HEK293T (cell line): ENCODE measurements at regions not wholly inside any gene's neighbourhood (a gene's known extent, or its start where the extent isn't known, plus 50 kb on each side); places are given as distances from the start of the nearest gene placed in this dataset.

Source experiments
- CTCF ChIA-PET: fragments of 350-600 bp; formaldehyde crosslinking; extraction: SDS; loops from one replicate; lab custom pipeline; 2021; ENCODE audit warnings: antibody characterized with exemption, inconsistent platforms; lab: Yijun Ruan, JAX
- POLR2A ChIA-PET: fragments of 350-600 bp; formaldehyde crosslinking; extraction: SDS; loops from one replicate; lab custom pipeline; 2020; ENCODE audit warnings: antibody characterized with exemption, inconsistent platforms; lab: Yijun Ruan, JAX
- DNase-seq: peaks from one replicate; pipeline ENCODE4 v3.0.0; 2012; ENCODE audit warnings: mixed read lengths; ENCODE audit errors: extremely low spot score
- ARNT ChIP-seq: fragments of 450-650 bp; IDR thresholded peaks from 2 replicates; pipeline ENCODE4 v1.6.1; 2017; ENCODE audit warnings: mild to moderate bottlenecking
- BHLHE40 ChIP-seq: fragments of 450-650 bp; IDR thresholded peaks from 2 replicates; pipeline ENCODE4 v1.6.1; 2016; ENCODE audit warnings: mild to moderate bottlenecking, moderate library complexity, borderline replicate concordance
- CTBP1 ChIP-seq: fragments of 450-650 bp; IDR thresholded peaks from 2 replicates; pipeline ENCODE4 v1.6.1; 2016; ENCODE audit warnings: borderline replicate concordance
- ELF4 ChIP-seq: fragments of 450-650 bp; IDR thresholded peaks from 2 replicates; pipeline ENCODE4 v1.6.1; 2017; ENCODE audit warnings: antibody characterized with exemption
- FOXA1 ChIP-seq: fragments of 450-650 bp; IDR thresholded peaks from 2 replicates; pipeline ENCODE4 v1.6.1; 2016; ENCODE audit warnings: mild to moderate bottlenecking
- FOXK2 ChIP-seq: fragments of 450-650 bp; IDR thresholded peaks from 2 replicates; pipeline ENCODE4 v1.6.1; 2016; ENCODE audit warnings: mild to moderate bottlenecking
- FOXM1 ChIP-seq: fragments of 450-650 bp; IDR thresholded peaks from 2 replicates; pipeline ENCODE4 v1.6.1; 2017; ENCODE audit warnings: mild to moderate bottlenecking, borderline replicate concordance
- HDGF ChIP-seq: fragments of 450-650 bp; IDR thresholded peaks from 2 replicates; pipeline ENCODE4 v1.6.1; 2017; ENCODE audit warnings: antibody characterized with exemption, borderline replicate concordance
- L3MBTL2 ChIP-seq: fragments of 450-650 bp; conservative IDR thresholded peaks from 2 replicates; pipeline ENCODE4 v1.6.1; 2016; ENCODE audit warnings: mild to moderate bottlenecking
- LEF1 ChIP-seq: fragments of 450-650 bp; IDR thresholded peaks from 2 replicates; pipeline ENCODE4 v1.6.1; 2017; ENCODE audit warnings: mild to moderate bottlenecking, borderline replicate concordance
- NFRKB ChIP-seq: fragments of 450-650 bp; IDR thresholded peaks from 2 replicates; pipeline ENCODE4 v1.6.1; 2016; ENCODE audit warnings: mild to moderate bottlenecking, moderate library complexity
- PKNOX1 ChIP-seq: fragments of 450-650 bp; IDR thresholded peaks from 2 replicates; pipeline ENCODE4 v1.6.1; 2016
- SP1 ChIP-seq: fragments of 450-650 bp; IDR thresholded peaks from 2 replicates; pipeline ENCODE4 v1.6.1; 2017
- SUZ12 ChIP-seq: fragments of 450-650 bp; IDR thresholded peaks from 2 replicates; pipeline ENCODE4 v1.6.1; 2016; ENCODE audit warnings: mild to moderate bottlenecking
- TARDBP ChIP-seq: fragments of 450-650 bp; IDR thresholded peaks from 2 replicates; pipeline ENCODE4 v1.6.1; 2016
- ZNF384 ChIP-seq: fragments of 450-650 bp; IDR thresholded peaks from 2 replicates; pipeline ENCODE4 v1.6.1; 2016

- peak; percentile 38 for DNase-seq
- ChIA-PET CTCF (interaction anchor here (2.2 kb wide), 1 partner anchor 11 kb away, joined by 8 read pairs; no protein-coding TSS in a partner anchor), POLR2A (no interaction called here)
- TF ChIP-seq TARDBP, result no peak
- TF ChIP-seq CTBP1, result no peak
- TF ChIP-seq BHLHE40, result no peak
- no peak for TF ChIP-seq FOXK2
- no peak for TF ChIP-seq ZNF384
- TF ChIP-seq LEF1, result no peak
- no peak for TF ChIP-seq ELF4
- no peak for TF ChIP-seq SP1
- no peak for TF ChIP-seq PKNOX1
These were observed 258.3 kb upstream of the NR4A3 start for GRCh38 chr9:99563364-99563763.

DNA sequence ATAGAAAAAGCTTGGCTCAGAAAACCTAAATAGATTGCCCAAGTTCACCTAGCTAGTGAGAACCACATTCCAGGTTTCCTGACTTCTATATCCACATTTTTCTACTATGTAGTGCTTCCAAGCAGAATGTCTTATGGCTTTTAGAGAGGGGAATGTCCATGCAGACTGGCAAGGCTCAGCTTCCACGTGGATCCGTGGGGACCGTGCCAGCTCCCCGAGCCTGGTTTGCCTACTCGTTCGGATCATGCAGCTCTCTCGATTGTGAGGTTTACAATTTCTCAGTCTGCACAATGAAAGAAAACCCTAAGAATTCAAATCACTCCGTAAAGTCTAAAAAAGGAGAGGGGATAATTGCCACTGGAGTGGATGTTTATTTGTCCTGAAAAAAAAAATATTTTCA is 256.5 kb upstream of the NR4A3 start:
- ChIA-PET POLR2A (no interaction called here), CTCF (no interaction called here)
- no peak for TF ChIP-seq ELF4
- no peak for TF ChIP-seq ZNF384
- no peak for TF ChIP-seq BHLHE40
- TF ChIP-seq PKNOX1, result no peak
- no peak for TF ChIP-seq FOXA1
- no peak for TF ChIP-seq HDGF
- TF ChIP-seq TARDBP, result no peak
- TF ChIP-seq FOXK2, result no peak
- no peak for TF ChIP-seq LEF1
- TF ChIP-seq FOXM1, result no peak
- no peak for TF ChIP-seq L3MBTL2
- TF ChIP-seq ARNT, result no peak
- TF ChIP-seq SUZ12, result no peak
- TF ChIP-seq CTBP1, result no peak
- TF ChIP-seq SP1, result no peak
- no peak for TF ChIP-seq NFRKB
- DNase-seq, result no peak

- DNase-seq, result no peak
- TF ChIP-seq HDGF, result no peak
- TF ChIP-seq TARDBP, result no peak
- no peak for TF ChIP-seq L3MBTL2
- CTCF ChIA-PET, result no interaction called here
- POLR2A ChIA-PET, result no interaction called here
These were observed 254.2 kb upstream of the NR4A3 start for GRCh38 chr9:99567436-99567835.

DNA sequence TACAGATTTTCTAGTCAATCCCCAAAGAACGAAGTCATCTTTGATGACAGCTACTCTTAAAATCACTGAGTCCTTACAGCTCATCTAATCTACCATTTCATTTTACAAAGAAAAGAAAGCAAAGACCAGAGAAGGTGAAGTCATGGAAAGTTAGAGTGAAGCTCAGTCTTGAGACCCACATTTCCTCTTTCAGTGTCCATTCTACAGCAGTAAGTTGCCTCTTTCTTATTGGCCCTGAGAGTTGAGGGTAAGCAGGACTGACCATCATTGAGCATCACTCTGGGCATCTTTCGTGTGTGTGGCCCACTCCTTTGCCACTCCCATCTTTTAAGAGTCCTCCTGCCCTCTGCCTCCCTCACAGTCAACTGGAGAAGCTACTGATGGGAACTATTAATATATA is 251.8 kb upstream of the NR4A3 start:
- CTCF ChIA-PET, result no interaction called here
- no peak for TF ChIP-seq LEF1
- TF ChIP-seq PKNOX1, result no peak
- no peak for TF ChIP-seq ELF4
- no peak for TF ChIP-seq ARNT
- no peak for TF ChIP-seq L3MBTL2
- TF ChIP-seq FOXM1, result no peak
- TF ChIP-seq CTBP1, result no peak
- no peak for TF ChIP-seq FOXA1
- no peak for TF ChIP-seq SUZ12
- TF ChIP-seq FOXK2, result no peak
- TF ChIP-seq NFRKB, result no peak
- TF ChIP-seq SP1, result no peak
- no peak for TF ChIP-seq BHLHE40
- TF ChIP-seq HDGF, result no peak
- no peak for TF ChIP-seq TARDBP
- no peak for TF ChIP-seq ZNF384
- no peak for DNase-seq
- POLR2A ChIA-PET, result no interaction called here

GRCh38 chr9:99572567-99572966 is 249.1 kb upstream of the NR4A3 start:
- ChIA-PET POLR2A (no interaction called here), CTCF (no interaction called here)
- no peak for TF ChIP-seq PKNOX1
- no peak for TF ChIP-seq ARNT
- TF ChIP-seq NFRKB, result no peak
- TF ChIP-seq FOXM1, result no peak
- TF ChIP-seq ZNF384, result no peak
- no peak for TF ChIP-seq SP1
- TF ChIP-seq CTBP1, result no peak
- TF ChIP-seq ELF4, result no peak
- no peak for TF ChIP-seq FOXK2
- TF ChIP-seq L3MBTL2, result no peak
- TF ChIP-seq SUZ12, result no peak
- no peak for TF ChIP-seq TARDBP
- no peak for DNase-seq

DNA sequence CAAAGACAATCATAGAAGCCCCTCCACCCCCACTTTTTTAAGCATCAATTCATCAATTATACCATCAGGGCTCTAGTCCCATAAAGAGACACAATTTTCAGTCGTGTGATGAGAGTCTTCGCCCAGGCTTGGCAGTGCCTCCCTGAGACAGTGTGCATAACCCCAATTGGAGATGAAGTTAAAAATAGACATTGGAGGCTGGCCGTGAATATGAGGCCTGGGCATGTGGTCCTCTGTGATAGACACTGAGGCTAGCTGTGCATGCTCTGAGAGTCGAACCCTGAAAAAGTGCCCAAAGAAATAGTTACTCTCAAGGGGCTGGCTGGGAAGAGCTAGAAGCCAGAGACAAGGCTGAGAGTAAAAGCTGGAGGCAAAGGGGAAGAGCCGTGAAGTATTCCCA is 248.6 kb upstream of the NR4A3 start:
- DNase-seq, result no peak
- ChIA-PET POLR2A (no interaction called here), CTCF (interaction anchor here (2.2 kb wide), 1 partner anchor 9 kb away, joined by 8 read pairs; no protein-coding TSS in a partner anchor)
- TF ChIP-seq CTBP1 (no peak), SP1 (no peak), FOXK2 (no peak), BHLHE40 (no peak), HDGF (no peak), FOXM1 (no peak), NFRKB (no peak), PKNOX1 (no peak), ARNT (no peak), LEF1 (no peak), ELF4 (no peak), TARDBP (no peak), ZNF384 (no peak), L3MBTL2 (no peak), FOXA1 (no peak), SUZ12 (no peak)
